Body of pancreas (tissue), 4 donors: ENCODE measurements at regions not wholly inside any gene's neighbourhood (a gene's known extent, or its start where the extent isn't known, plus 50 kb on each side); places are given as distances from the start of the nearest gene placed in this dataset.

Experiments
- POLR2A ChIP-seq, 3 donors: fragments of 450-650 bp; IDR thresholded peaks; one replicate each; pipeline ENCODE4 v1.6.1; 2016; ENCODE audit warnings: antibody characterized with exemption in 3 of 3, mild to moderate bottlenecking in 2 of 3
- TF ChIP-seq, protein P1 (sequence below), 7 experiments: fragments of 450-650 bp in 4 of 7; fragments of 200-600 bp in 3 of 7; sonication (generic) in 3 of 7; IDR thresholded peaks; one replicate each; pipeline ENCODE4 v1.5.1; 2016 to 2019; ENCODE audit warnings: antibody characterized with exemption in 7 of 7

DNA sequence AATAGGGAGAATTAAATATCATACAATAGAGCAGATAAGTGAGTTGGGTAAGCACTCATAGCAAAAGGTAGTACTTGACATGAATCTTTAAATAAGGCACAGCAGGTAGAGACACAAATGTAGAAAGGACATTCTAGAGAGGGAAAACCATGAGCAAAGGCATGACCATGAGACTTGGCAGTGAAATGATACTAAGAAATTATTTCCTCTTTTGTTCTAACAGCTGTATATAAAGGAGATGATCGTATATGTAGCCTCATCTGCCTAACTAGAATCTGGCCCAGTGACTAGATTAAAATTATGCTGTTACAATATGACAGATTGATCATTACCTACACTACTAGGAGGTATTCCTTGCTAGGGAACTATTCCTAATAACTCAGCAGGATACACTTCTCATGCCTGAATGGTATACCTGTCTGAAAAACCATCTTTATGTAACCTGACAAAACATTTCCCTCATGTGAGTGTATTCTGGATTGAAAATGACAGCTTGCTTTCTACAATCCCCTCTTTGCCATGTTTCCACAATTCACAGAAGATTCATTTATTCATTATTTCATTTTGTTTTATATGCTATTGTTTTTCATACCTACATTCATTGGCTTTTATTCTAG lies 725.7 kb downstream of the C12orf50 start:
- TF ChIP-seq, protein P1, sequence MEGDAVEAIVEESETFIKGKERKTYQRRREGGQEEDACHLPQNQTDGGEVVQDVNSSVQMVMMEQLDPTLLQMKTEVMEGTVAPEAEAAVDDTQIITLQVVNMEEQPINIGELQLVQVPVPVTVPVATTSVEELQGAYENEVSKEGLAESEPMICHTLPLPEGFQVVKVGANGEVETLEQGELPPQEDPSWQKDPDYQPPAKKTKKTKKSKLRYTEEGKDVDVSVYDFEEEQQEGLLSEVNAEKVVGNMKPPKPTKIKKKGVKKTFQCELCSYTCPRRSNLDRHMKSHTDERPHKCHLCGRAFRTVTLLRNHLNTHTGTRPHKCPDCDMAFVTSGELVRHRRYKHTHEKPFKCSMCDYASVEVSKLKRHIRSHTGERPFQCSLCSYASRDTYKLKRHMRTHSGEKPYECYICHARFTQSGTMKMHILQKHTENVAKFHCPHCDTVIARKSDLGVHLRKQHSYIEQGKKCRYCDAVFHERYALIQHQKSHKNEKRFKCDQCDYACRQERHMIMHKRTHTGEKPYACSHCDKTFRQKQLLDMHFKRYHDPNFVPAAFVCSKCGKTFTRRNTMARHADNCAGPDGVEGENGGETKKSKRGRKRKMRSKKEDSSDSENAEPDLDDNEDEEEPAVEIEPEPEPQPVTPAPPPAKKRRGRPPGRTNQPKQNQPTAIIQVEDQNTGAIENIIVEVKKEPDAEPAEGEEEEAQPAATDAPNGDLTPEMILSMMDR (IDR thresholded peaks at IDR 0.05): no peak
- TF ChIP-seq POLR2A (IDR thresholded peaks at IDR 0.05): no peak
